Stimulated activated CD4-positive, alpha-beta T cell treated with anti-CD3 and anti-CD28 coated beads, Interleukin-4, amount 100 ng/mL, for 24 hours (primary cell): ENCODE measurements at regions not wholly inside any gene's neighbourhood (a gene's known extent, or its start where the extent isn't known, plus 50 kb on each side); places are given as distances from the start of the nearest gene placed in this dataset.

Experiments
- DNase-seq: peaks from one replicate; pipeline ENCODE4 v3.0.0-alpha.2; 2020

DNA sequence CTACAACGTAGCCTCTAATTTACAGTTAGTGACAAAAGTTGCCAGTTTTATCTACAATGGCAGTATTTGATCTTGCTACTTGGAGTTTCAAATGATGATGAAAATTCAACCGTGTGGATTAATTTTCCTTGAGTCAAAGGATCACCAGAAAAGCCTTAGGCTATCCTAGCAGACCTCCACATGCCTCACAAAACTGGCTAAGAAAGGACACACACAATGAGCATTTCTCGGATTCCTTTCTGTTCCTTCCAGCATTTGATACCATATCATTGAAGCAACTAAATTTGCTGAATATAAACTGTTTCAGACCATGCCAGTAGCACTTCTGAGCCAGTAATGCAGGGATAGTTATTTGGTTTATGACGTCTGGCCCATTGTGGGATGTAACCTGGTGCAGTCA lies 587.4 kb upstream of the MDFIC2 start:
- no peak for DNase-seq

DNA sequence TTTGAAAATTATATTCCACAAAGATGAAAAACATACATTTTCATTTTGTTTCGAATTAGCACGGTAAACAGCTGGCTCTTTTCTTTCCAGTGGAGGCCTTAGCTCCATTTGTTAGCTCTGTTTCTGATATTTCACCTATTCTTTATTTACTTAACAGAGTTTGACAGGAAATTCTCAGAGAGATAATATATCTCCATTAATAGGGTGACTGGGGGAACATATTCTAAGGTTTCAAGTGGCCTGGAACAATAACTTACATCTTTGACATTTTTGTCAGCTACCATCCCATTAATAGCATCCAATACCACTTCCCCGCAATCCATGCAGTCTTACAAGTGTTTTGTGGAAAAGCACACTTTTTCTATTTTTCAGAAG lies 577.6 kb upstream of the MDFIC2 start:
- DNase-seq: no peak

DNA sequence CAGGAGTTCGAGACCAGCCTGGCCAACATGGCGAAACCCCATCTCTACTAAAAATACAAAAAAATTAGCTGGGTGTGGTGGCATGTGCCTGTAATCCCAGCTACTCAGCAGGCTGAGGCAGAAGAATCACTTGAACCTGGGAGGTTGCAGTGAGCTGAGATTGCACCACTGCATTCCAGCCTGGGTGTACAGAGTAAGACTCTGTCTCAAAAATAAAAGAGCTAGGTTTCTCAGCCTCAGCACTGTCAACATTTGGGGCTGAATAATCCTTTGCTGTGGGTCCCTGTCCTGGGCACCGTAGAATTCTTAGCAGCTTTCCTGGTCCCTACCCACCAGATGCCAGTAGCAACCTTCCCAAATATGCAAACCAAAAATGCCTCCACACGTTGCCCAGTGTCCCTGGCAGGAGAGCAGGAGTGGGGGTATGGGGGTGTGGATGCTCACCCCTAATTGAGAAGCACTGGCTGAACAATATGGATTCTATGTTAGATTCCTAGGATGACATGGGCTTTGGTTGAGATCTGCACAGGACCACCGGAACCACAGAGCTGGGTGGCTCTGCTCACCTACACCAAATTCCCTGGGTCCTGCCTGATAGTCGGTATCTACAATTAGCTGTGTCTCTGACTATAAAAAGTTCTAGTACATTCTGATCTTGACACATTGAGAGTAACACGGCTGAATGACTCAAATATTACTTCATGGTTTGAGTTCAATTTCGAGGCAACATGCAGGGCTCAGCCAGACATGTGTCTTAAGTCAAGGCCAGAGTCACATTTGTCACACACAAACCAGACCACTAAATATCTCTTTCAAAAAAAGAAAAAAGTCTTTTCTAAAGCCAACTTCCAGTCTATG lies 577.0 kb upstream of the MDFIC2 start:
- no peak for DNase-seq

DNA sequence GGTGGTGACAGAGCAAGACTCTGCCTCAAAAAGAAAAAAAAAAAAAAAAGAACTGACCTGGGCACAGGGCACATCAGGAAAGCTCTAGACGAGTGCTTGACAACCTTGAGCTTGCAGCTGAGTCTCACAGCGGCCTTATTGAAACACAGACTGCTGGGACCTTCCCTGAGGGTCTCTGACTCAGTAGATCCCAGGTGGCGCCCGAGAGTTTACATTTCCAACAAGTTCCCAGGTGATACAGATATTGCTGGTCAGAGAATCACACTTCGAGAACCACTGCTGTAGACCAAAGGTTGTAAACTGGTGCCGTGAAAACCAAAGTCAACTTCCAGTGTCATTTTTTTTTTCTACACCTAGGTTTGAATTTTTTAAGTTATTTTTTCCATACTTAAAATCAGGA lies 573.2 kb upstream of the MDFIC2 start:
- no peak for DNase-seq

DNA sequence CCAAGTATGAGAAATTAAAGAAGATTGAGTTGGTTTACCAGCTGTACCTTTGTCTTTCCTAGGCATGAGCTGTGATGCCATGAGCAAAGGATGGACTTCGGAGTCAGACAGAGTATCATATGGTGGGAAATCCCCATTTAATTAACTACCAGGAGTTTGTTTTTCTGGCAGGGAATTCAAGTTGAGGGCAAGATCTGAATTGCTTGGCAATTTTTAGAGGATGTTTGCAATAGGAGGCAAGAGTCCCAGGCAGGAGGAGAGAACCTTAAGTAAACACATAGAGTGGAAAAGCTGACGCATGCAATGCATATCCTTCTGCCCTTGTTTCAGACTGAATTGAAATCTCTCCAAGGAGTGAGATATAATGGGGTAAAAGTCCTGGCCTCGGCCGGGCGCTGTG lies 569.7 kb upstream of the MDFIC2 start:
- no peak for DNase-seq

DNA sequence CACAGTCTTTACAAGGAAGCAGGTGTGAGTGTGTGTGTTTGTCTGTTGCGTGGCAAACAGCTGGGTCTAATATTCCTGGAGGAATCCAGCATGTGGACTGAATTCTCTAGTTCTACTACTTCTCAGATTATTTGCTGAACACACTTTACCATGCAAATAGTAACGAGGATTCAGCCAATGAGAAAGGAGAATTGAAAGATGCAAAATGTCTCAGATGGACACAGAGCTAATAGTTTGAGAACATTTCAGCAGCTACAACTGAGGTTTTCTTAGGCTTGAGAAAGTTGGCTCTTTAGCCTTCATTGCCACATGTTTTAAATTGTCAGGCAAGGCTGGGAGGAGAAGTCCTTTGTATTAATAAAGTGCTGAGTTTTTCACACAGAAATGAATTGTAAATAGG lies 568.0 kb upstream of the MDFIC2 start:
- no peak for DNase-seq

DNA sequence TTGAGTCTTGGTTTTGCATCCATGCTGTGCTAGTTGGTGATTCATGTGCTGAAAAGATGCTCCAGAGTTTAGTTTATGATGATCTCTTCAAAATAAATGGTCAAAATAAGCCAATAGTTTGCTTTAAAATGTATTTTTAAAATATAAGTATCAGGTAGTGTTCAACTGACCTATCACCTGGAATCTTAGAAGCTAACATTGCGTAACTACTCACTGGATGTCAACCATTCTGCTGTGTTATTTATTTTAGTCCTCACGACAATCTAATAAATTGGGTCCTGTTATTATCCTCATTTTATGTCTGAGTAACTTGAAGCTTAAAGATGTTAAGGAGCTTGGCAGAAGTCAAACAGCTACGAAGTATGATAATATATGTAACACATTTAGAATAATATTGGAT lies 563.7 kb upstream of the MDFIC2 start:
- no peak for DNase-seq

DNA sequence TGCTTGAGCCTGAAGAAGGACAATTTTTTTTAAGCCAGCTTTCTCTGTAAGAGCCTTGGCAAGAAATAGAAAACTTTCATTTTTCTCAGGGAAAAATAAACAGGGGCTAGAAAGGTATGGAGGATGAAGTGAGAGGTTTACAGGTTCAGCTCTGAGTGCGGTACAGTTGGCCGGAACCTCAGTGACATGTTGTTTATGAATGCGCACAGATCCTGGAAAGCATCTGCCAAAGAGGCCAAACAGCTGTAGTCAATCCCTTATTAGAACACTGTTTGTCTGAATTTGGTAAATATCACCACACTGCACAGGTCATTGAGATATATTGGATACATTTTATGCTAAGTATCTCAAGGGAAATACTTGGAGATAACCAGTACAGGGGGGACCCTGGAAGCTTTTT lies 561.8 kb upstream of the MDFIC2 start:
- DNase-seq: no peak

DNA sequence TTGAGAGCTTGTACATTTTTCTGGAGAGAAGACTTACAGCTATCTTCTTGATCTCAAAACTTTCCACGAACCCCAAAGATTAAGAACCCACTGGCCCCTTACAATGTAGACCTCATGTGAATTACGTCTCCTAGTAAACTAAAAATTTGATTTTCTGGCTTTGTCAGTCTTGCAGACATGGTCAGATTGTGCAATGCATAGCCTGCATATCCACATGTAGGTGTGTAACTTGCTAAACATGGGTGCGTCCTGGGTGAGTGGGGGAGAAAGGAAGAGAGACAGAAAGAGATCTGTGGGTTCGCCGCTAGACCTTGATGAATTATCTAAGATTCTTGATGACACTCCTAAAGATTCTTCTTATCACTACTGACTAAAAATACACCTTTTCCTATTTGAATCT lies 561.2 kb upstream of the MDFIC2 start:
- no peak for DNase-seq

DNA sequence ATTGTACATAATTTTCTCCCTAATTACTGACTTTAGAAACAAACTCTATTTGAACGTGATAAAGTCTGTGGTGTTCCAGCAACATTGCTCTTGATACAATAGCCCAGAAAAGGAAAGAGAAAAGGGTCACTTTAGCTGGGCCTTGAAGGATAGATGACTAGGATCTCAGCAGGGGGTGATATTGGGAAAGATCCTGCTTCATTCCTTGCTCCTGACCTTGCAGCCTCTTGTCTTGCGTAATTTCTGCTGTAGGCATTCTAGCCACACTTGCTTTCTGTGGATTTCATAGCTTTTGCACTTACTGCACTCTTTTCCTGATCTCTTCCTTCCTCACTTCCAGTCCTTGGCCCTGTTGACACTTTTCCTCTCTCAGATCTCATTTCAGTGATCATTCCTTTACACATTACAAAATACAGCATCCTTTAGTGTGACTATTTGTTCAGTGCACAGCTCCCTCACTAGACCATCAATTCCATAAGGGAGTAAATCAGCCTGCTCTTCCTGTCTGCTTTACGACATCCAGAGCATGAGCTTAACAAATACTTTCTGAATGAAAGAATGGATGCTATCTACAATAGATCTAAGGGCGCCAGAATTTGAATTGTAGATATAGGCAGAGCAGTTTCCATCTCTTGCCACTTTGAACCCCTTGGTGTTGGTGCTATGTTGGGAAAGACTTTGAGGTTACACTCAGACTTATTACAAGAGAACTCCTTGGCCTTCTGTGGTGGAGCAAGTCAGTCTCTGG lies 559.6 kb upstream of the MDFIC2 start:
- DNase-seq: no peak

DNA sequence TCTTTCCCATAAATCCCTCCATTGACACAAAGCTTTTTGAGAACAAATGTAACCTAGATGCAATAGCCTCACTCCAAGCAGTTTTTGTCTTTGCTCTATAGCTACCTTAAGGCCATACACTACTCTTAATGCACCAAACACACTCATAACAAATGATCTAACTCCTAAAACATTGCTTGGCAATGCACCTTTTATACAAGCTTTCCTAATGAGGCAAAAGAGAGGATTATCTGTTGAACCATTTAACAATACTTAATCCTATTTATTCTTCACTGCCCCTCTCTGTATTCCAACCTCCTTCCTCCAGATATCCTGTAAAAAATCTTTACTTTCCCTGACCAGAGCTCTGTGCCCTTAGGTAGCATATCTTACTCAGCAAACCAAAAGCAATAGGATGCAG lies 558.1 kb upstream of the MDFIC2 start:
- DNase-seq: no peak

DNA sequence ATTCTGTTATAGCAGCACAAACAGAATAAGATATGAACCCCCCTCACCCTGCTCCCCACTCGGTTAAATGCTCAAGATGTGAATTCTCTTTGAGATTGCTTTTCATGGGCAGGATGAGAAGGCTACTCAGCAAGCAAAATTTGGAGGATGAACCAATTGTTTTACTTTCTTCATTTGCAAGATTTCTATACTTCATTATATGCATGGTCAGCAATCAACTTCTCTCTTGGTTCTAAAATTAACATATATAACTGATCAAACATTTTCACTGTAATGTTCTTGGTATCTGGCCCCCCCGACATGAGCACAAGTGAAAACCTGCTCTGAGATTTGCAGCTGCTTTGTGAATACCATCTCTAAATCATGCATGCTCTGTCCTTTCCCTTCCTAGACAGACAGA lies 556.1 kb upstream of the MDFIC2 start:
- DNase-seq: no peak

DNA sequence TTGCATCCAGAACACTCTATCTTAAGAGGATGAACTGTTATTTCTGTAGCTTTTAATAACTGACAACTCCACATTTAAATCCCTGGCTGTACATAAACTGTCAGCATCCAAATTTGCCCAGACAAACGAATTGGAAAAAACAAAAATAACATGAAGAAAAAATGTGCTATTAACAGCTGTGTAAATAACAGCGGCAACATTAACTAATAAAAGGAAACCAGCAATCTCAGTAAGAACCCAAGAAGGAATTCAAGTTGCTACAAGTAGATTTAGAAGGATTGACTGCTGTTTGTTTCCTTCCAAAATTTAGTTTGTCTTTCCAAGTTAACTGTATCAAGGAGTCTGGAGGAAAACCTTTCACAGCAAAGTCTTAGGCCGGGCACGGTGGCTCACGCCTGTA lies 550.6 kb upstream of the MDFIC2 start:
- no peak for DNase-seq

DNA sequence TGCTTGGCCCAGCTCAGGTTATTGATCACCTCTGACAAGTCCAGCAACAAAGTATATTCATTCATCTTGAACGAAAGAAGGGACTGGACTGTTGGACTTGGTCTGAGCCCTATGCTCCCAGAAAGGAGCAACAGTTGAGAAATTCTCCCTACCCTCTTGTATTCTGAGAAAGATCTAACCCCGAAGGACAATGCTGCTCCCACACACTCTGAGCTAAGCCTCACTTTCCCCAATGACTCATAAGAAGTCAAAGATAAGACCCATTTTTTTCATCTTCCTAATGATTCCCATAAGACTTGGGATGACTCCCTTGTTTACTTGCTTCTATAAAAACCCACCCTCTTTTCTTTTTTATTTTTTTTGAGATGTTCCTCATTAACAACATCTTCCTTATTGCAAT lies 549.4 kb upstream of the MDFIC2 start:
- no peak for DNase-seq

DNA sequence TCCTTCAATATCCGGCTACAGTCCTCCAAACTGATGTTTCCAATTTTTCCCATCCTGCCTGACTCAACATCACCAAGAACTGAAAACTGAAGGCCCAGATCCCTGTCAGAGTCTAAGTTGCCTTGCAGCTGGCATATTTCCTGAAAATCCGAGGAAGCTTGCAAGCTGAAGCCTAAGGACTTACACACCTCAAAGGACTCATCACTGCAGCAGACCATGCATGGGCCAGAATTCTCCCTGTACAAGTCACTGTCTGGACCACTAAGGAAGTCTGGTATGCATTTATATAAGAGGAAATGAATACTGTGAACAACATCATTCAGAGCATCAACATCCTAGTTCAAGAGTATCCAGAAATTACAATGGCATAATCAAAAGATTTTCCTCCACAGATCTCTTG lies 548.8 kb upstream of the MDFIC2 start:
- DNase-seq: no peak

DNA sequence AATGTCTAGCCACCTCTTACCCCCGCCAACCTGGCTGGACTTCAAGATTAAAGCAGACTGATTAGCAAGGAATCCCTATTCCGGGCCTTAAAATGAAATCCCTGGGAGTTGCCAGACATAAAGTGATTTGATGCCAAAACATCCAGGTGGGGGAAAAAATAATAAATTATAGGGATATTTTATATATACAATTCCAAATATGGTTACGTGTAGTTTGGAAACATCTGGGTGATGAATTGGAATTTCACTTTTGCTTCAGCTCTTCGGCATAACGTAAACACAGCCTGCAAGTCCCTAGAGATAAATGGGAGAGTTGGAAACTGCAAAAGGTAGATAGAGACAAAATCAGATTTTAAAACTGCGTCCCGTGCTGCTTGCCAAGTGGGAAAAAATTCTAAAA lies 545.5 kb upstream of the MDFIC2 start:
- no peak for DNase-seq

DNA sequence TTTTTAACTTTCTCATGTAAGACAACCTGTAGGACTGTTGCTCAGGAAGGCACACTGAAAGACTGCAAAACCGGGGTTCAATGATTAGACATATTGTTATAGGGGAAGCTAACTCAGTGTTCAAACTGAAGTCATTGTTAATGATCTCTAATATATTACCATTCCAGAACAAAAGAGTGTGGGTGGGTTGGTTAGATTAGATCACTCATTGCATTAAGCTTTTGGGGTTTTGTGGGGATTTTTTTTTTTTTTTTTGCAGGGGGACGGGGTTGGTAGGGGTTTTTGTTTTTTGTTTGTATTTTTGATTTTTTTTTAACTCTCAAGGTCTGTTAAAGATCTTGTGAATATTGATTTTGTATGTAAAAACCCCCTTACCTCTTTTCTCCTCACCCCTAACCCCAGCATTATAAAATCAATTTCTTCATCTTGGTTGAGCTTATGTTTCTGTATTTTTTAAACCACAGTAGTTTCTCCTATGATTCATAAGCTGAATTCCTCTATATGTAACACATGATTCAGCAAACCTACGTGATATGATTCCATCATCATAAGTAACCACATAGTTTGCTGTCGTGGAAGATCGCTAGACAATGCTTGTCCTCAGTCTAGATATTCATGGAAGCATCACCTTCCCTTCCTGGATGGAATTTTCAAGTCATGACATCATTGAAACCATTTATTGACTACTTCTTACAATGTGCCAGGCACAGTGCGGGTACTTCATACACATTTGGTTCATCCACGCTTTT lies 544.1 kb upstream of the MDFIC2 start:
- DNase-seq: peak; percentile 9

DNA sequence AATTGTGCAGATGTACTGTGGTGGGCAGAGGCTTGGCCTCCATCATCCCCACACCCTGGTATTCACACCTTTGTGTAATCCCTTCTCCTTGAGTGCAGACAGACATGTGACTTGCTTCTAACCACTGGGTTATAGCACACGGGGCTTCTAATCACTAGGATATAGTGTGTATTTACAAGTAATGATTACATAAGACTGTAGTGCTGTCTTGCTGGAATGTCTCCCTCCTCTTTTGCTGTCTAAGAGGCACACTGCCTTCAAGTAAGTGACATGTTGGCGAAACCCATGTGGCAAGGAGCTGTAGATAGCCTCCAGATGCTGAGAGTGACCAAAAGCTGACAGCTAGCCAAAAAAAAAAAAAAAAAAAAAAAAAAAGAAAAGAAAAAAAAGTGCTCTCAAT lies 542.7 kb upstream of the MDFIC2 start:
- no peak for DNase-seq

DNA sequence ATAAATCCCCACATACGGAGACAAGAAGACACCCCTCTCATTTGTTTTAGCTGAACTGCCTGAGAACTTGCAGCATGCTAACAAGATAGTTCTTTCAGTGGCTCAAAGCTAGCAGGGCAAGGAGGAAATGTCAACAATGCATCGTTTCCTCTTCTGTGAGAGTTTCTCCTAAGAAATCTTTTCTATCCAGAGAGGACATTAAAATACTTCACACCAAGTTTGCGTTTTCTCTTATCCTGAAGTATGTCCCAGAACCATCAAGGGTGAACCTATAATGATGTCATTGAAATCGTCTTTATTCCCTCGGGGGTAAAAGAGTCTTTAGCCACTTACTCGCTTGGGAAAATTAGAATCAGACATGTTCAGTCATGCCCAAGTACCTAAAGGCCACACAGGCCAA lies 541.7 kb upstream of the MDFIC2 start:
- no peak for DNase-seq

DNA sequence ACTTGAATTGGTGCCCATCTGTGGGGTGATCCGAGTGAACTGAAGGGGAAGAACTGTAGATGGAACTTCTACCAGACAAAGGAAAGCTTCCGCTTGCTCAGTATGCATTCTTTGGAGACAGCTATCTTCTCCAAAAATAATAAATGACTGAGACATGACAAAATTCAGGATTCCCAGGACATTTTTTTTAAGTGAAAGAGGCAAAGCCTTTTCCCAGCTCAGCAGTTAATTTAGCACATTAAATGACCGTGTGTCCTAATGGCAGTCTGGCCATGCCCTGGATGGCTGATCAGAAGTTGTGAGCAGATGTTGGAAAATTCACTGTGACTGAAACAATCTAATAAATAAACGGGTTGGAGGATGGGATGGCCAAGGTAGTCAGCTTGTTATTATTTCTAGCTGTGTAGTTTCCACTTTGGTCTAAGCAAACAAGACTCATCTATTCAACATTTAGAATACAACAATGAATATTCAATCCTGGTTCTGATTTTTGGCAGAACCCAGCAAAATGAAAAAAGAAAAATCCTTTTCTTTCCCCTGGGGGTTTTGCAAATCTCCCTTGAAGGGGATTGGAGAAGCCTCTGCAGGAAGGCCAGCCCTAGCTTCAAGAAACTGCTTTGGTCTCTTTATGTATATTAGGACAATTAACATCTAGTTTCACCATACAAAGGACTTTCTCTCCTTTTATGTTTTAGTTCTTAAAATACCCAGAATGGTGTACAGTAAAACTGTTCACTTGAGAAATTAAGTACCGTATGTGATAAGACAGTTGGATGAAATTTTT lies 540.9 kb upstream of the MDFIC2 start:
- DNase-seq: no peak

DNA sequence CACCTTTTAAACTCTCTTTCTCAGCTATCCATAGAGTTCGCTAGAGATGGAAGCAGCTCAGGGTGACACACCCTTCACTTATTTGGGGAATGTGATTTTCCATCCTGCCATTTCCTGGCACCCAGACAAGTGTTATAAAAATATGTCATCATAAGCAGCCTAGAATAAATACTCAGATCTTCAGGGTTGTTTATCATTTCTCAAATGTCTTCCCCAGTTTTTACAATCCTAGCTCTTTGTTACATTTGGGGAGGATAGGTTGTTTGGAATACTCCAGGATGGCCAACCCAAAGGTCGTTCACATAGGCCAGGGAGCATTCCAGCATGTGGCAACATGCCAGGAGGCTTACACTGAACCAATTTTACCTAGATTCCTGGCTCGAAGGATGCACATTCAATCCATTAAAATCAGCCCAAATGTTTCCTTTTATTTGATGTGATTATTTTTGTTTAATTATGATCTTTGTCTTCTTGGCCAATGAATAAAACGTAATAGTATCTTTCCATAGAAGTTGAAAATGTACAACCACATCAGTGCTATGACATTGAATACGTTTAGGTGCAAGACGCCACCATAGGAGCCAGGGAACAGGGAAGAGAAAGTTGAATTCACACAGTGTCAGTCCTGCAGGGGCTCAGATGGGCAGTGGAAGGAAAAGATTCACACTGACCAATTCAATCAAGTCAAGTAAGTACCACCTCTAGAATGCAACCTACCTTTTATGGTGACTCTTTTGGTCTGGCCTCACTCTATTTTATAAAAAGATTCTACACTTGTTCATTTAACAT lies 537.7 kb upstream of the MDFIC2 start:
- no peak for DNase-seq
